MM.1S (cell line): ENCODE measurements at regions not wholly inside any gene's neighbourhood (a gene's known extent, or its start where the extent isn't known, plus 50 kb on each side); places are given as distances from the start of the nearest gene placed in this dataset.

Experiments used
- DNase-seq: peaks from one replicate; pipeline ENCODE4 v3.0.0-alpha.2; 2015
- H2AFZ ChIP-seq: fragments of 300-600 bp; sonication (generic); 2 replicates; pipeline ENCODE4 v1.6.0; 2016; ENCODE audit warnings: antibody characterized with exemption, low read length
- H3F3A ChIP-seq: fragments of 300-600 bp; sonication (generic); 2 replicates; pipeline ENCODE4 v1.6.1; 2016; ENCODE audit warnings: mild to moderate bottlenecking, antibody characterized with exemption, low read length, moderate library complexity, mixed read lengths; ENCODE audit not compliant: insufficient read depth
- H3K27ac ChIP-seq: fragments of 300-600 bp; sonication (generic); 2 replicates; pipeline ENCODE4 v1.5.1; 2016; ENCODE audit warnings: mild to moderate bottlenecking, low read length
- H3K27me3 ChIP-seq: fragments of 300-600 bp; sonication (generic); replicated peaks from 2 replicates; pipeline ENCODE4 v1.6.0; 2016; ENCODE audit warnings: low read length; ENCODE audit not compliant: insufficient read depth
- H3K36me3 ChIP-seq: fragments of 300-600 bp; sonication (generic); replicated peaks from 2 replicates; pipeline ENCODE4 v1.6.1; 2016; ENCODE audit warnings: mild to moderate bottlenecking, low read length, mixed read lengths; ENCODE audit not compliant: insufficient read depth
- H3K4me1 ChIP-seq: fragments of 300-600 bp; sonication (generic); 2 replicates; pipeline ENCODE4 v1.6.1; 2016; ENCODE audit warnings: low read length, mixed read lengths
- H3K4me2 ChIP-seq: fragments of 300-600 bp; sonication (generic); 2 replicates; pipeline ENCODE4 v1.6.0; 2016; ENCODE audit warnings: low read depth, low read length
- H3K4me3 ChIP-seq: fragments of 300-600 bp; sonication (generic); 2 replicates; pipeline ENCODE4 v1.5.1; 2016; ENCODE audit warnings: low read length, mixed read lengths
- H3K79me2 ChIP-seq: fragments of 300-600 bp; sonication (generic); 2 replicates; pipeline ENCODE4 v1.6.1; 2016; ENCODE audit warnings: mixed run types, low read length, mixed read lengths
- H3K9ac ChIP-seq: fragments of 300-600 bp; sonication (generic); 2 replicates; pipeline ENCODE4 v1.6.1; 2016; ENCODE audit warnings: low read length, mixed read lengths
- H3K9me2 ChIP-seq: fragments of 300-600 bp; sonication (generic); replicated peaks from 2 replicates; pipeline ENCODE4 v1.6.1; 2016; ENCODE audit warnings: mild to moderate bottlenecking, low read length, mixed read lengths; ENCODE audit not compliant: insufficient read depth
- H3K9me3 ChIP-seq: fragments of 300-600 bp; sonication (generic); replicated peaks from 2 replicates; pipeline ENCODE4 v1.6.1; 2016; ENCODE audit warnings: mild to moderate bottlenecking, low read length, mixed read lengths; ENCODE audit not compliant: insufficient read depth
- H4K20me1 ChIP-seq: fragments of 300-600 bp; sonication (generic); 2 replicates; pipeline ENCODE4 v1.6.1; 2016; ENCODE audit warnings: mild to moderate bottlenecking, low read length, moderate library complexity, mixed read lengths; ENCODE audit not compliant: insufficient read depth
- EZH2 ChIP-seq: fragments of 300-600 bp; sonication (generic); optimal IDR thresholded peaks from 2 replicates; pipeline ENCODE3; 2017; ENCODE audit warnings: low read depth, mild to moderate bottlenecking, antibody characterized with exemption, low read length, mixed read lengths
- EZH2phosphoT487 ChIP-seq: fragments of 300-600 bp; sonication (generic); IDR thresholded peaks from 2 replicates; pipeline ENCODE4 v1.6.1; 2018; ENCODE audit warnings: antibody characterized with exemption, low read length
- TF ChIP-seq, protein P1 (sequence below): fragments of 300-600 bp; sonication (generic); IDR thresholded peaks from 2 replicates; pipeline ENCODE4 v1.5.1; 2016; ENCODE audit warnings: antibody characterized with exemption, low read length, mixed read lengths

GRCh38 chr1:29762635-29763034 is 526.3 kb downstream of the PTPRU start:
- H3K36me3 ChIP-seq, result no peaks in the 10 kb centered on the region
- no peaks in the 10 kb centered on the region for H3K79me2 ChIP-seq
- H4K20me1 ChIP-seq, result no peaks in the 10 kb centered on the region
- H3K27me3 ChIP-seq, result peaks cover 75% of the 10 kb centered on the region
- H3F3A ChIP-seq, result no peaks in the 10 kb centered on the region
- H3K4me3 ChIP-seq, result no peak overlapping the region
- H2AFZ ChIP-seq, result no peak overlapping the region
- no peaks in the 10 kb centered on the region for H3K9me3 ChIP-seq
- H3K9ac ChIP-seq, result no peak overlapping the region
- no peak for TF ChIP-seq EZH2phosphoT487
- no peak for TF ChIP-seq EZH2
- TF ChIP-seq, protein P1, sequence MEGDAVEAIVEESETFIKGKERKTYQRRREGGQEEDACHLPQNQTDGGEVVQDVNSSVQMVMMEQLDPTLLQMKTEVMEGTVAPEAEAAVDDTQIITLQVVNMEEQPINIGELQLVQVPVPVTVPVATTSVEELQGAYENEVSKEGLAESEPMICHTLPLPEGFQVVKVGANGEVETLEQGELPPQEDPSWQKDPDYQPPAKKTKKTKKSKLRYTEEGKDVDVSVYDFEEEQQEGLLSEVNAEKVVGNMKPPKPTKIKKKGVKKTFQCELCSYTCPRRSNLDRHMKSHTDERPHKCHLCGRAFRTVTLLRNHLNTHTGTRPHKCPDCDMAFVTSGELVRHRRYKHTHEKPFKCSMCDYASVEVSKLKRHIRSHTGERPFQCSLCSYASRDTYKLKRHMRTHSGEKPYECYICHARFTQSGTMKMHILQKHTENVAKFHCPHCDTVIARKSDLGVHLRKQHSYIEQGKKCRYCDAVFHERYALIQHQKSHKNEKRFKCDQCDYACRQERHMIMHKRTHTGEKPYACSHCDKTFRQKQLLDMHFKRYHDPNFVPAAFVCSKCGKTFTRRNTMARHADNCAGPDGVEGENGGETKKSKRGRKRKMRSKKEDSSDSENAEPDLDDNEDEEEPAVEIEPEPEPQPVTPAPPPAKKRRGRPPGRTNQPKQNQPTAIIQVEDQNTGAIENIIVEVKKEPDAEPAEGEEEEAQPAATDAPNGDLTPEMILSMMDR, result no peak
- no peak overlapping the region for H3K27ac ChIP-seq
- no peaks in the 10 kb centered on the region for H3K4me1 ChIP-seq
- no peaks in the 10 kb centered on the region for H3K9me2 ChIP-seq
- no peak overlapping the region for H3K4me2 ChIP-seq
- DNase-seq, result no peak

GRCh38 chr1:29761159-29761928 is 525.0 kb downstream of the PTPRU start:
- H4K20me1 ChIP-seq, result no peaks in the 10 kb centered on the region
- TF ChIP-seq EZH2phosphoT487 (no peak), EZH2 (no peak)
- TF ChIP-seq, protein P1, result no peak
- H3K27ac ChIP-seq, result no peak overlapping the region
- no peaks in the 10 kb centered on the region for H3K4me1 ChIP-seq
- DNase-seq, result no peak
- no peak overlapping the region for H3K4me3 ChIP-seq
- H3K4me2 ChIP-seq, result no peak overlapping the region
- peaks cover 68% of the 10 kb centered on the region for H3K27me3 ChIP-seq
- H3F3A ChIP-seq, result no peaks in the 10 kb centered on the region
- H3K9me3 ChIP-seq, result no peaks in the 10 kb centered on the region
- no peaks in the 10 kb centered on the region for H3K9me2 ChIP-seq
- no peaks in the 10 kb centered on the region for H3K79me2 ChIP-seq
- H2AFZ ChIP-seq, result no peak overlapping the region
- no peaks in the 10 kb centered on the region for H3K36me3 ChIP-seq
- H3K9ac ChIP-seq, result no peak overlapping the region

GRCh38 chr1:29760067-29760564 is 523.8 kb downstream of the PTPRU start:
- TF ChIP-seq EZH2phosphoT487, result no peak
- TF ChIP-seq, protein P1, result no peak
- no peak for TF ChIP-seq EZH2
- H3F3A ChIP-seq, result no peaks in the 10 kb centered on the region
- H3K27ac ChIP-seq, result no peak overlapping the region
- no peak overlapping the region for H3K4me3 ChIP-seq
- no peaks in the 10 kb centered on the region for H3K9me3 ChIP-seq
- no peaks in the 10 kb centered on the region for H3K4me1 ChIP-seq
- no peak for DNase-seq
- H3K4me2 ChIP-seq, result no peak overlapping the region
- no peak overlapping the region for H2AFZ ChIP-seq
- H4K20me1 ChIP-seq, result no peaks in the 10 kb centered on the region
- H3K9me2 ChIP-seq, result no peaks in the 10 kb centered on the region
- no peak overlapping the region for H3K9ac ChIP-seq
- peaks cover 59% of the 10 kb centered on the region for H3K27me3 ChIP-seq
- H3K36me3 ChIP-seq, result no peaks in the 10 kb centered on the region
- H3K79me2 ChIP-seq, result no peaks in the 10 kb centered on the region
